DMS114 treated with DMSO at 0.1 percent for 48 hours (cell line): ENCODE measurements at regions not wholly inside any gene's neighbourhood (a gene's known extent, or its start where the extent isn't known, plus 50 kb on each side); places are given as distances from the start of the nearest gene placed in this dataset.

ENCODE experiments used
- DNase-seq: peaks from one replicate; lab custom pipeline; 2025; ENCODE audit not compliant: unreplicated experiment; lab: John Stamatoyannopoulos, UW

GRCh38 chr2:57862727-57863126 is 183.9 kb upstream of the VRK2 start:
- DNase-seq = no peak

GRCh38 chr2:57864926-57865325 is 181.7 kb upstream of the VRK2 start:
- no peak for DNase-seq

GRCh38 chr2:57867730-57868129 is 178.9 kb upstream of the VRK2 start:
- DNase-seq = no peak

GRCh38 chr2:57868619-57869139 is 177.9 kb upstream of the VRK2 start:
- DNase-seq = no peak

- no peak for DNase-seq
These were observed 176.8 kb upstream of the VRK2 start for GRCh38 chr2:57869758-57870344.

- no peak for DNase-seq
These were observed 170.3 kb upstream of the VRK2 start for GRCh38 chr2:57876313-57876712.

GRCh38 chr2:57877811-57878170 is 168.8 kb upstream of the VRK2 start:
- DNase-seq = no peak

- no peak for DNase-seq
These were observed 168.3 kb upstream of the VRK2 start for GRCh38 chr2:57878171-57878865.

GRCh38 chr2:57878866-57879210 is 167.8 kb upstream of the VRK2 start:
- DNase-seq = no peak

- DNase-seq = no peak
These were observed 166.2 kb upstream of the VRK2 start for GRCh38 chr2:57880446-57880845.

GRCh38 chr2:57880967-57881366 is 165.6 kb upstream of the VRK2 start:
- DNase-seq = no peak

GRCh38 chr2:57881998-57882888 is 164.4 kb upstream of the VRK2 start:
- DNase-seq = no peak

GRCh38 chr2:57882895-57883515 is 163.6 kb upstream of the VRK2 start:
- no peak for DNase-seq

GRCh38 chr2:57884281-57884680 is 162.3 kb upstream of the VRK2 start:
- no peak for DNase-seq

- no peak for DNase-seq
These were observed 160.9 kb upstream of the VRK2 start for GRCh38 chr2:57885742-57886141.

GRCh38 chr2:57886161-57886786 is 160.3 kb upstream of the VRK2 start:
- no peak for DNase-seq

- no peak for DNase-seq
These were observed 158.1 kb upstream of the VRK2 start for GRCh38 chr2:57888463-57888862.

GRCh38 chr2:57890464-57890863 is 156.1 kb upstream of the VRK2 start:
- no peak for DNase-seq

- DNase-seq = no peak
These were observed 155.4 kb upstream of the VRK2 start for GRCh38 chr2:57891086-57891712.

GRCh38 chr2:57892920-57893319 is 153.7 kb upstream of the VRK2 start:
- DNase-seq = no peak

- no peak for DNase-seq
These were observed 153.3 kb upstream of the VRK2 start for GRCh38 chr2:57893347-57893746.
